GM13976 (cell line): ENCODE measurements at regions not wholly inside any gene's neighbourhood (a gene's known extent, or its start where the extent isn't known, plus 50 kb on each side); places are given as distances from the start of the nearest gene placed in this dataset.

Experiments used
- DNase-seq: peaks from one replicate; pipeline ENCODE4 v3.0.0; 2012; ENCODE audit warnings: low spot score
- in situ Hi-C: fragments of 300-500 bp; cut with MboI; formaldehyde crosslinking; loops from one replicate; pipeline ENCODE4 v1.12.0; 2022; ENCODE audit warnings: low sequenced_read_pairs, mixed read lengths, inconsistent platforms; ENCODE audit not compliant: unreplicated experiment
- TF ChIP-seq, protein P1 (sequence below): IDR thresholded peaks from 2 replicates; pipeline ENCODE4 v1.5.1; 2012; ENCODE audit warnings: borderline replicate concordance, mild to moderate bottlenecking; ENCODE audit not compliant: insufficient read depth; ENCODE audit errors: extremely low read depth, missing control alignments, control extremely low read depth

DNA sequence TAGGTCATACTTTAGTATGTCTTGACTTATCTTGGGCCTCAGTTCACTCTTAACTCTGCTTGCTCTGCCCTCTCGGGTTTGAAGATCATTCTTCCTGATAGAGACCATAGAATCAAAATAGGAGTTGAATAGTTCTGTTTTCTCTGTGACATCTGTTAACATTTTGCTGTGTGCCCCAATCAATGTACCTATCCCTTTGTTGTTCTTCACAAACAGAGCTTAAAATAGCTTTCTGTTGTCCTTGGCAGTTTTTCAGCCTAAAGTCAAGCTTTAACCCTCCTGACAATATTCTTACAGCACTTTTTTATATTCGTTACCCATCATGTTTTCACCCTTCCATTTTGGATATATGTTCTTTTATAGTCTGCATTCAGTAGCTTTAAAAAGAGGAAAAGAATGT is 724.5 kb upstream of the FANCL start:
- DNase-seq: no peak
- in situ Hi-C loops: no loop called here
- TF ChIP-seq, protein P1, sequence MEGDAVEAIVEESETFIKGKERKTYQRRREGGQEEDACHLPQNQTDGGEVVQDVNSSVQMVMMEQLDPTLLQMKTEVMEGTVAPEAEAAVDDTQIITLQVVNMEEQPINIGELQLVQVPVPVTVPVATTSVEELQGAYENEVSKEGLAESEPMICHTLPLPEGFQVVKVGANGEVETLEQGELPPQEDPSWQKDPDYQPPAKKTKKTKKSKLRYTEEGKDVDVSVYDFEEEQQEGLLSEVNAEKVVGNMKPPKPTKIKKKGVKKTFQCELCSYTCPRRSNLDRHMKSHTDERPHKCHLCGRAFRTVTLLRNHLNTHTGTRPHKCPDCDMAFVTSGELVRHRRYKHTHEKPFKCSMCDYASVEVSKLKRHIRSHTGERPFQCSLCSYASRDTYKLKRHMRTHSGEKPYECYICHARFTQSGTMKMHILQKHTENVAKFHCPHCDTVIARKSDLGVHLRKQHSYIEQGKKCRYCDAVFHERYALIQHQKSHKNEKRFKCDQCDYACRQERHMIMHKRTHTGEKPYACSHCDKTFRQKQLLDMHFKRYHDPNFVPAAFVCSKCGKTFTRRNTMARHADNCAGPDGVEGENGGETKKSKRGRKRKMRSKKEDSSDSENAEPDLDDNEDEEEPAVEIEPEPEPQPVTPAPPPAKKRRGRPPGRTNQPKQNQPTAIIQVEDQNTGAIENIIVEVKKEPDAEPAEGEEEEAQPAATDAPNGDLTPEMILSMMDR: no peak

DNA sequence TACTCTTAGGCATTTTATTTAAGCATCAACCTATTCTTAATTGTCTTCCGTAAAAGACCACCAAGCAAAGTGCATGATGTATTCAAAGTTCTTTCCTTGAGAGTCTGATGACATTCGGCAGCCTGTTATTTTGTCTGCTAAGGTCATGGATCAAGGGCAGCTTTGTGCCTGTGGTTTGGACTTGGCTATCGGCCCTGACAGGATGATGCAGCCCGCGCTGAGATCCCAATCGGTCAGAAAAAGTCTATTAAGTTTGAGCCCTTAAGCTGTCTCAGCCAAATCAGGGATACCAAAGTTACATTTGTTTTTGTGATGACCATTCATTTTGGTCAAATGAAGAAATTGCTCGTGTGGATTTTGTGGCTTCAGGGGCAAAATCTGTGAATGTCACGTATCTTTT is 718.9 kb upstream of the FANCL start:
- in situ Hi-C loops: no loop called here
- no peak for DNase-seq
- TF ChIP-seq, protein P1: no peak

DNA sequence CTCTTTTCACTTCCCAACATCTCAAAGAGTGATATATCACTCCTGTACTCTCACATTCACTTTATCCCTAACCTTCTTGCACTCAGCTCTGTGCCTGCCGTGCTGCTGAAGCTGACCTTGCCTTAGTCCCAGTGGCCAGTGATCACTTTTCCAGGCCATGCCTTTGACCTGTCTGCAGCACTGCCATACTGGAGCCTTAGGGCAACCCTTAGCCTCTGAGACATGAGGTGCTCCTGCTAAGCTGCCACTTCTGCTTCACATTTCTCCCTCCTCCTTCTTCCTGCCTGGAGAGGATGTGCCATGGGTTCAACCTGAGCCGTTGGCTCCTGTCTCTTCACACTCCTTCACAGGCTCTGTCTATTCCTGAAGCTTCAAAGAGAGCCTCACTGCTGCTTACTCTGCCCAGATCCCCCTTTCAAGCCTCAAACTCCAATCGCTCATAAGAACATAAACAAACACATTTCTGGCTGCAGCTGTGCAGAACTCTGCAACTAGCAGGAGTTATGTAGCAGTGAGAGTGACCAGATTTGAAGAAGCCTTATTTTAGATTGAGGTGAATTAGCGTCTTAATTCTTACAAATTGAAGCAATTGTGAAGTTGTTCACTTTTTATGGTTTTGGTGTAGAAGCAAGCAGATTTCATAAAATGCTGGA is 716.2 kb upstream of the FANCL start:
- in situ Hi-C loops: no loop called here
- DNase-seq: no peak
- TF ChIP-seq, protein P1: no peak

DNA sequence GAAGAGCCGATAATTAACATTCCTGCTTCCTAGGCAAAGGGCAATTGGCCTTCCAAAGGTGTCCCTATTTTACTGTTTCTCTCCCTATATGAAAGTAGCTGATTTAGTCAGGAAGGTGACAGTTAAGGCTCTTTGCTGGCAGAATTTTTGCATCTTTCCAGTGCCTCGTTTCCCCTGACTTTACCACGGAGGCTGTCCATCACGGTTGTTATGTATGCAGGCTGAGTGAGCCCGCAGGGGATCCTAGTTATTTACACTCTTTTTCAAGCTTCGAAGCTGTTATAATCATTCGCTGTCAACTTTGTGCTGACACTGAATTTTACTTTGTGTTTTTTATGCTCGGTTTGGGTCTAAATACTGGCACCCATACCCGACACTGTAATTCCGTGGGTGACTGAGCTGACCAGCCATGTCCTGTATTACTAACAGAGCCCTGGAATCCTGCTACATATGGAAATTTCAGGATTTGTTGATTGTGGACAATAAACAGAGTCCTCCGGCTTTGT is 713.8 kb upstream of the FANCL start:
- TF ChIP-seq, protein P1: no peak
- DNase-seq: no peak
- in situ Hi-C loops: no loop called here

DNA sequence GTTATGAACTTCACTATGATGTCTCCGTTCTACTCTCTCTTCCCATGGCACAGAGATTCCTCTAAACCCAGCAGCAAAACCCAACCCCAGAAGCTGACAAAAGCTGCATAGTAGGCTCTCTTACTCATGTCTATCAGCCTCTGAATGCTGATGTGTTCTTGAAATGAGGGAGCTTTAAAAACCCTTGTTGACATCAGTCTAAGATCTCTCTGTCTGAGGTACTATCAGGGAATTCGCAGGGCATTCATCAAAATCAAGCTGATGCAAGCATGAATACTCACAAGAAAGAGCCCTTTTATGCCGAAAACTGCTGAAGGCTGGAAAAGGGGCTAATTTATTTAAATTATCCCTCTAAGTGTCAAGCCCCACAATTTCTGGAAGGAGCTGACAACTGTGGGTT is 710.6 kb upstream of the FANCL start:
- TF ChIP-seq, protein P1: no peak
- DNase-seq: no peak
- in situ Hi-C loops: no loop called here

DNA sequence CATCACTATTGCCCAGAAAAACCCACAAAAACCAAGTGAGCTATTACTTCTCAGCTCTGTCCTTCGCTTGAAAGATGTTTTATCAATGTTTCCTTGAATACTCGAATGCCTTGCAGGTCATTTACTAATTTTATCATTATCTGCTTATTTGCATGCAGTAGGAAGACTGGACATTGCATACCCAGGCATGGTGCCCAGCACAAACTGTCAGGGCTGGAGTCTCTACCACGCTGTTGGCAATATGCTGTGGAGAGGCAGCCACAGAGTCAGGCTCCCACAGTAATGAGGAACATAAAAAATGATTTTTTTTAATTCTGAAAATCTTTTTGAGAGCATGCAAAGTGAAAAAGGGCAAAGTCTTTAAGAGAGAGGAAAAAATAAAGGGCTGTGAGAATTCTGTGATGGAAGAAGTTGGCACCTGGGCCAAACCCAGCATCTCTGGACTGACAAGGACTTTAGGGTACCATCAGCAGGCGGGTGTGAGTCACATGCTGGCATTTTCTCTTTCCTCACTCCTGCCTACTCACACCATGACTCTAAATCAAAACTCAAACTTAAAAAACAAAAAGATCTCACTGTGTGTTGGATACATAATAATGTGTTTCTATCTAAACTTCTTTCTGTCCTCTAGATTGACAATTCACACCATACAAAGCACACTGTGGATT is 709.8 kb upstream of the FANCL start:
- TF ChIP-seq, protein P1: no peak
- in situ Hi-C loops: no loop called here
- no peak for DNase-seq
